ENCODE measurements at regions not wholly inside any gene's neighbourhood (a gene's known extent, or its start where the extent isn't known, plus 50 kb on each side); places are given as distances from the start of the nearest gene placed in this dataset.

DNA sequence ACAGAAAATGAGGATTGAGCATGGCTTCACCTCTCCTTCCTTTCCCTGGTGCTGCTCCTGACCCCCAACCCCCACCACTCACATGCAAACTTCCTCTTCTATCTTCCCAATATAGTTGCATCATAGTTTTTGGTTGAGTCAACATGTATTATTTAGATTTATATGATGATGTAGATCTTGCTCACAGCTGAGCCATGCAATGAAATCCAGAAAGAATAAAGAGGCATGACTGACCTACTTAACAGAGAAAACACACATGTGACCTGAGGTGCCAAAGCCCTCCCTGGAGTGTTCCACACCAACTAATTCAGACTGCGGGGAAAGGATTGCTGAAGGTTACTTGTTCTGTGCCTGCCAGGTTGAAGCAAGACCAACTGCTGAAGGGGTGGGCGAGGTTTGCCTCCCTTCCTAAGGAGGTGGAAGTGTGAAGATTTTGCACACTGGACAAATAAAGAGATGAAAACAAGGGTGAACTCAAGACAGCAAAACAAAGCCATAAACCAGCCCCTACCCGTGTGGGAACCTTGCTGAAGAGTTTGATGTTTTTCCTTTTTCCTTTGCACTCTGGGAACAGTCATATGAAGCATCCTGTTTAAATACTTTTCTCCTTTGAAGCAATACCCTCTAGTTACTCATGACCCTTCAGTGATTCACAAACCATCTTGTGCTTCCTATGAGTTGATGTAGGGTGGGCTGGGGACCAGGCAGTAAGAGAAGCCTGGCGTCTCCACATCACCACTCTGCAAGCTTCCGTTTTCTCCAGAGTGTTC, 155.2 kb upstream of the UBE2E1 start:
- no peak overlapping the region for H3K4me2 ChIP-seq (ENCODE audit: control insufficient read depth, insufficient read depth)
- H3K27ac ChIP-seq (ENCODE audit: control insufficient read depth, insufficient read depth), result no peak overlapping the region
- intact Hi-C loops (cut with micrococcal nuclease; ENCODE audit: unreplicated experiment) (loop anchor here (5.0 to 10.0 kb wide), 4 partner anchors 58 to 294 kb away; partner anchors contain the start of genes NR1D2 and UBE2E1), in situ Hi-C loops (cut with MboI) (no loop called here)
- TF ChIP-seq SP1 (IDR thresholded peaks at IDR 0.05; ENCODE audit: low read depth, low read length) (no peak), IKZF2 (IDR thresholded peaks at IDR 0.05) (peak in 1 of 2 experiments; percentile 23; a peak in 2 of 4 replicates), DPF2 (IDR thresholded peaks at IDR 0.05) (0 out of 2 replicates have a peak, but pooled peaks have one; percentile 17), CREM (IDR thresholded peaks at IDR 0.05; ENCODE audit: low read depth) (peak; percentile 35; the same call in 1 of the 2 replicates), NFIC (IDR thresholded peaks at IDR 0.05; ENCODE audit: low read depth, low read length) (peak; percentile 75; the same call in 1 of the 2 replicates), FOXM1 (IDR thresholded peaks at IDR 0.05; ENCODE audit: low read depth, low read length) (peak; percentile 58; the same call in 1 of the 2 replicates), IKZF1 (conservative IDR thresholded peaks at IDR 0.05) (peak; percentile 27; the same call in 1 of the 2 replicates), NR2C2 (IDR thresholded peaks at IDR 0.05; ENCODE audit: borderline replicate concordance, control insufficient read depth, insufficient read length, low read depth) (no peak), ATF7 (IDR thresholded peaks at IDR 0.05; ENCODE audit: low read depth) (peak; percentile 68), EED (IDR thresholded peaks at IDR 0.05; ENCODE audit: low read depth) (peak; percentile 75; the same call in 1 of the 2 replicates), RUNX3 (IDR thresholded peaks at IDR 0.05; ENCODE audit: low read length) (peak; percentile 40; the same call in 1 of the 2 replicates), JUNB (IDR thresholded peaks at IDR 0.05) (peak; percentile 65), MTA3 (IDR thresholded peaks at IDR 0.05; ENCODE audit: borderline replicate concordance, low read length) (no peak), CREB1 (IDR thresholded peaks at IDR 0.05; ENCODE audit: low read depth) (peak; percentile 37; the same call in 1 of the 2 replicates)
- TF ChIP-seq, protein P1, sequence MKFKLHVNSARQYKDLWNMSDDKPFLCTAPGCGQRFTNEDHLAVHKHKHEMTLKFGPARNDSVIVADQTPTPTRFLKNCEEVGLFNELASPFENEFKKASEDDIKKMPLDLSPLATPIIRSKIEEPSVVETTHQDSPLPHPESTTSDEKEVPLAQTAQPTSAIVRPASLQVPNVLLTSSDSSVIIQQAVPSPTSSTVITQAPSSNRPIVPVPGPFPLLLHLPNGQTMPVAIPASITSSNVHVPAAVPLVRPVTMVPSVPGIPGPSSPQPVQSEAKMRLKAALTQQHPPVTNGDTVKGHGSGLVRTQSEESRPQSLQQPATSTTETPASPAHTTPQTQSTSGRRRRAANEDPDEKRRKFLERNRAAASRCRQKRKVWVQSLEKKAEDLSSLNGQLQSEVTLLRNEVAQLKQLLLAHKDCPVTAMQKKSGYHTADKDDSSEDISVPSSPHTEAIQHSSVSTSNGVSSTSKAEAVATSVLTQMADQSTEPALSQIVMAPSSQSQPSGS (IDR thresholded peaks at IDR 0.05; ENCODE audit: low read length), result peak; percentile 66; the same call in 1 of the 2 replicates
- TF ChIP-seq, protein P2, sequence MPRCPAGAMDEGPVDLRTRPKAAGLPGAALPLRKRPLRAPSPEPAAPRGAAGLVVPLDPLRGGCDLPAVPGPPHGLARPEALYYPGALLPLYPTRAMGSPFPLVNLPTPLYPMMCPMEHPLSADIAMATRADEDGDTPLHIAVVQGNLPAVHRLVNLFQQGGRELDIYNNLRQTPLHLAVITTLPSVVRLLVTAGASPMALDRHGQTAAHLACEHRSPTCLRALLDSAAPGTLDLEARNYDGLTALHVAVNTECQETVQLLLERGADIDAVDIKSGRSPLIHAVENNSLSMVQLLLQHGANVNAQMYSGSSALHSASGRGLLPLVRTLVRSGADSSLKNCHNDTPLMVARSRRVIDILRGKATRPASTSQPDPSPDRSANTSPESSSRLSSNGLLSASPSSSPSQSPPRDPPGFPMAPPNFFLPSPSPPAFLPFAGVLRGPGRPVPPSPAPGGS (IDR thresholded peaks at IDR 0.05; ENCODE audit: borderline replicate concordance, insufficient read depth, low read depth, low read length, poor library complexity, severe bottlenecking), result no peak
- H3K36me3 ChIP-seq (ENCODE audit: control insufficient read depth in 2 of 2, insufficient read depth in 2 of 2, low read length in 1 of 2), result no peaks in the 10 kb centered on the region
- no peaks in the 10 kb centered on the region; the same call in 2 of the 3 replicates for H3K9me3 ChIP-seq (replicated peaks; ENCODE audit: control insufficient read depth, insufficient read depth, low read length)
- FAIRE-seq (no peak), DNase-seq (ENCODE audit: low read depth, low spot score) (no peak), ATAC-seq (peak; percentile 18)
- peaks cover 44% of the 10 kb centered on the region for H3K4me1 ChIP-seq (ENCODE audit: control insufficient read depth, insufficient read depth, low read length)
- no TSS peak for BruUV-seq (replicated peaks)
- RAD21 ChIA-PET (ENCODE audit: unreplicated experiment), result interaction anchor here (1.3 to 3.1 kb wide), 4 partner anchors 57 to 268 kb away, joined by 3 to 27 read pairs (median 12); no protein-coding TSS in a partner anchor
- SMC1A ChIA-PET (ENCODE audit: uncharacterized antibody, unreplicated experiment), result interaction anchor here (0.7 to 5.3 kb wide), 18 partner anchors 8 to 488 kb away, joined by 3 to 35 read pairs (median 6); no protein-coding TSS in a partner anchor
- H3K27me3 ChIP-seq (replicated peaks in 1 of 2; ENCODE audit: control insufficient read depth in 2 of 2, insufficient read depth in 2 of 2, low read length in 1 of 2), result no peaks in the 10 kb centered on the region
- 30% methylated on average over 5 of the region's 5 CpGs for WGBS (ENCODE audit: insufficient coverage, insufficient replicate concordance, low lambda C conversion rate, missing lambda C conversion rate)
- POLR2A ChIA-PET, result interaction anchor here (0.6 to 1.3 kb wide), 2 partner anchors 9 to 10 kb away, joined by 3 to 4 read pairs; no protein-coding TSS in a partner anchor
- CTCF ChIA-PET, result interaction anchor here (0.8 to 2.0 kb wide), 3 partner anchors 12 to 181 kb away, joined by 3 to 9 read pairs (median 4); no protein-coding TSS in a partner anchor
- H4K20me1 ChIP-seq (ENCODE audit: control insufficient read depth, insufficient read depth), result no peaks in the 10 kb centered on the region
- H3K4me3 ChIP-seq, result no peak overlapping the region
- H2AFZ ChIP-seq (ENCODE audit: control insufficient read depth, low read depth, low read length), result no peak overlapping the region; the same call in 1 of the 2 replicates
- H3K79me2 ChIP-seq (ENCODE audit: control insufficient read depth, insufficient read depth, low read length), result no peaks in the 10 kb centered on the region
- no peak overlapping the region for H3K9ac ChIP-seq (ENCODE audit: control insufficient read depth, insufficient read depth, low read length)
